ES-I3 (cell line): ENCODE measurements at regions not wholly inside any gene's neighbourhood (a gene's known extent, or its start where the extent isn't known, plus 50 kb on each side); places are given as distances from the start of the nearest gene placed in this dataset.
A peak's percentile ranks its signal among the peaks of the same experiment; 100 is the strongest.

Experiments
- H3K36me3 ChIP-seq: 2 replicates; pipeline ENCODE4 v1.6.1; 2013; ENCODE audit warnings: mild to moderate bottlenecking, low read length, control low read depth, moderate library complexity; ENCODE audit not compliant: insufficient read depth
- H3K4me1 ChIP-seq: 2 replicates; pipeline ENCODE4 v1.6.1; 2013; ENCODE audit warnings: mild to moderate bottlenecking, control low read depth, low read length; ENCODE audit not compliant: insufficient read depth
- H3K9ac ChIP-seq: 2 replicates; pipeline ENCODE4 v1.6.1; 2013; ENCODE audit warnings: low read depth, mild to moderate bottlenecking, low read length, moderate library complexity
- H3K9me3 ChIP-seq: 2 replicates; pipeline ENCODE4 v1.6.1; 2013; ENCODE audit warnings: mild to moderate bottlenecking, low read length, moderate library complexity; ENCODE audit not compliant: control insufficient read depth, insufficient read depth

GRCh38 chr1:5432436-5432835 is 559.8 kb downstream of the NPHP4 start:
- no peaks in the 10 kb centered on the region for H3K36me3 ChIP-seq
- no peak overlapping the region for H3K9ac ChIP-seq
- peaks cover 5% of the 10 kb centered on the region; the same call in 1 of the 2 replicates for H3K9me3 ChIP-seq
- peaks cover 26% of the 10 kb centered on the region for H3K4me1 ChIP-seq

DNA sequence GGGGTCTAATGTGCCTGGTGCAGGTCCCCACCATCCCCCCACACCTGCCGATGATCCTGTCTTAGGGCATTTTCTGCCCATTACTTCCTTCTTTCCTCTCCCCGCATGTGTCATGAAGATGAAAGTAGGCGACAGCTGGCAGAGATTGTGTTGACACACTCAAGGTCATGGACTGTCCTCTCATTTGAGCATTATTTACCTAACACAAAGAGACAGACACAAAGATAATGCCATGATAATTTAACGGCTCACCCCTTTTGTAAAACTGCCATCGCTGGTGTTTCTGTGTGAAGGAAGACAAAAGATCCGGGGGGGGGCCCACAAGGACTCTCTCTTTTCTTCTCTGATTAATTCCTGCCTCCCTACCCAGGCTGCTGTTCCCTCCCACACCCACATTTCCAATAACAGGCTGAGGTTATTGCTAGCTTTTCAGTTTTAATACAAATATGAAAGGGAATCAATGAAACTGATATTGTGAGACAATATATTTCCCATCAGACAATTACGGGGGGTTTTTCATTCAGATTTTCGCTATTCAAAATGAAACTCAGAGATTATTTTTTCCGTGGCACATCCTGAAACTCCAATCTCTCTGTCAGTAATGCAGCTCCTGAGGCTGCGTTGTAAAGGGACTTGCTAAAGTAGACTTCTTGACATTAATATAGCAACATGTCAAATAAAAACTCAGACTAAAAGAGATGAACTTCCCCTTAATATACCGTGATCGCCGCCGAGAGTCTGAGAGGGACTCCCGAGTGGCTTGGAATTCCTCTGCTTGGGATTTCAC is 561.1 kb downstream of the NPHP4 start:
- H3K4me1 ChIP-seq = peaks cover 26% of the 10 kb centered on the region
- no peak overlapping the region for H3K9ac ChIP-seq
- no peaks in the 10 kb centered on the region for H3K9me3 ChIP-seq
- H3K36me3 ChIP-seq = no peaks in the 10 kb centered on the region

- Histone ChIP-seq H3K9me3 (no peaks in the 10 kb centered on the region), H3K9ac (no peak overlapping the region), H3K36me3 (no peaks in the 10 kb centered on the region), H3K4me1 (peaks cover 32% of the 10 kb centered on the region)
Observed at GRCh38 chr1:5430136-5430535, 562.1 kb downstream of the NPHP4 start.

DNA sequence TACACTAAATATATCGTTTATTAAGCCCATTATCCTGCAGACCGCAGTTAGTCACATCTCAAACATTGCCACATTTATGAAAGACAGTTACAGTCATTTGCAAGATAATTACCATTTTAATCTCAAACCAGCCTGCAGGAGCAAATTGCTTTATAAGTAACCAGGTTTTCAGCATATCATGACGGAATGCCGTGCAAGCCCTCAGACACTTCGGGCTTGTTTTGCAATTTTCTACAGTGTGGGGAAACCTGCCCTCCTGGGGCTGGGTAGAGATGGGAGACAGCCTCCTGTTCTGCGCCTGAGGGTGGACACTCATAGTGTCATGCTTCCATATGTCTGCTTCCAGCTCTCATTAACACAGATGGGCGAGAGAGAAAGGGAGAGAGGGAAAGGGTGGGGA is 563.9 kb downstream of the NPHP4 start:
- H3K9ac ChIP-seq = no peak overlapping the region
- no peaks in the 10 kb centered on the region for H3K9me3 ChIP-seq
- peaks cover 47% of the 10 kb centered on the region for H3K4me1 ChIP-seq
- no peaks in the 10 kb centered on the region for H3K36me3 ChIP-seq

DNA sequence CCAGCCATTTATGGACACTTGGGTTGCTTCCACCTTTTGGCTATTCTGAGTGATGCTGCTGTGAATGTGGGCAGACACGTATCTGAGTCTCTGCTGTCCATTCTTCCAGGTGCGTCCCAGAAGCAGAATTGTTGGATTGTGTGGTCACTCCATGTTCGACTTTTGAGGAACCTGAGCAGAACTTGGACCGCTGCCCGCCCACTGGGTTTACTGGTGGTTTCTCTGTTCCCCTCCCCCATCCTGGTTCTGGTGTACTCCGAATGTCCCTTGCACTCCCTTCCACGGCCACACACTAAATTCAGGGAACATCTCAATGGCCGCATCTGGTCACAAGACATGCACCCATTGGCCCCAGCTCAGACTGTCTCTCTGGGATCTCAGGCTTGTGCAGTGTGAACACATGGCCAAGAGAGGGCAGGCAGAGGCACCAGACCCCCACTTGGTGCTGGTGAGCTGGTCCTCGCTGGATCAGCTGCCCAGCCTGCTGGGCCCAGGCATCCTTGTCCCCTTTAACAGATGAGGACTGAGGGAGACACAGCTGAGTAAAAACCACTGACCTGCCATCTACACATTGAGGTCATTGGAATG is 565.1 kb downstream of the NPHP4 start:
- Histone ChIP-seq H3K4me1 (peaks cover 58% of the 10 kb centered on the region), H3K36me3 (no peaks in the 10 kb centered on the region), H3K9ac (no peak overlapping the region), H3K9me3 (no peaks in the 10 kb centered on the region)

GRCh38 chr1:5424802-5425703 is 567.2 kb downstream of the NPHP4 start:
- H3K4me1 ChIP-seq = peaks cover 50% of the 10 kb centered on the region
- no peaks in the 10 kb centered on the region for H3K36me3 ChIP-seq
- H3K9ac ChIP-seq = peak overlapping the region; percentile 32; the same call in 1 of the 2 replicates
- no peaks in the 10 kb centered on the region for H3K9me3 ChIP-seq

DNA sequence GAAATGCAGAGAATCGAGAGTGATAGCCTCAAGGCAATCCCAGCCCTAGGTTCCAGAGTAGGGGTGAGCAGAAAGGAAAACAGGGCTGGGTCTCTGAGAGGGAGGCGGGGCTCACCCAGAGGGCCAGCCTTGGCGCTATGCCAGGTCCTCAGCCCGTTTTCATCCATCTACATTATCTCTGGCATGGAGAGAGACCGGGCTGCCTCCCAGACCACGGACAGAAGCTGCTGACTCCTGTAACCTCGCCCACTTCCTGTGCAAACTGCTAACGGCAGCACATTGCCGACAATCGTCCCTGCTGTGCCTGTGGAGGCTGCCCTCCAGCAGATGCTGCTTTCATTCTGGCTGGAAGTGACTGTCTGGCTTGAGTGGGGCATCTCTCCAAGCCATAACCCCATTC is 569.1 kb downstream of the NPHP4 start:
- H3K4me1 ChIP-seq = peaks cover 34% of the 10 kb centered on the region
- H3K36me3 ChIP-seq = no peaks in the 10 kb centered on the region
- H3K9ac ChIP-seq = no peak overlapping the region
- H3K9me3 ChIP-seq = no peaks in the 10 kb centered on the region

DNA sequence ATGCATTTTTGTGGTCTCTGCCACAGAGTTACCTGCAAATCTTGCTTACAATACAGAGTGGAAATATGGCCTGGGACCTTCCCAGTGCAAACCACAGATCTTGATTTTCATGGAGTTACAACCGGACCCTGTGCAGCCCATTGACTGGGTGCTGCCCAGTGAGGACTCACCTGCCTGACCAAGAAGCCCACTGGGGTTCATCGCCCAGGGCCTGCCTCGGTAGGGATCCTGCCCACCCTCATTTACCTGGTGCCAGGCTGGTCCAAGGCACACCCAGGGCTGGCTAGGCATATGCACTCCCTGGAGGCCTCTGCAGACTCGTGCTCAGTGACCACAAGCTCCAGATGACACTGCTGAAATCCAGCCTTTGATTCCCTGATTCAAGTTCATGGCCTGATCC is 572.7 kb downstream of the NPHP4 start:
- Histone ChIP-seq H3K4me1 (peaks cover 22% of the 10 kb centered on the region), H3K9ac (no peak overlapping the region), H3K36me3 (no peaks in the 10 kb centered on the region), H3K9me3 (no peaks in the 10 kb centered on the region)

DNA sequence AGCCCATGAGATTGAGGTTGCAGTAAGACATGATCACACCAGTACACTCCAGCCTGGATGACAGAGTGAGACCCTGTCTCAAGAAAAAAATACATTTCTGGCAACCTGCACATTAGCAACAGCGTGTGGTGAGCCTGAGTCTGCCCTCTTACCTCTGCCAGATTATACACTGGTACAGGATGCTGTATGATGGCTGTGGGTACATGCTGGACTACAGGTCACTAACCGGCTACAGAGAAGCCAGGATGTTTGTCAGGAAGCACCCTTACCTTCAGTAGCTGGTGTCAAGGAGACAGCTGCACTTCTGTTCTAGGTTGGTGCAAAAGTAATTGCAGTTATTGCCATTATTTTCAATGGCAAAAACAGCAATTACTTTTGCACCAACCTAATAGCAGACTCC is 575.7 kb downstream of the NPHP4 start:
- Histone ChIP-seq H3K9me3 (no peaks in the 10 kb centered on the region), H3K4me1 (no peaks in the 10 kb centered on the region), H3K9ac (no peak overlapping the region), H3K36me3 (no peaks in the 10 kb centered on the region)

DNA sequence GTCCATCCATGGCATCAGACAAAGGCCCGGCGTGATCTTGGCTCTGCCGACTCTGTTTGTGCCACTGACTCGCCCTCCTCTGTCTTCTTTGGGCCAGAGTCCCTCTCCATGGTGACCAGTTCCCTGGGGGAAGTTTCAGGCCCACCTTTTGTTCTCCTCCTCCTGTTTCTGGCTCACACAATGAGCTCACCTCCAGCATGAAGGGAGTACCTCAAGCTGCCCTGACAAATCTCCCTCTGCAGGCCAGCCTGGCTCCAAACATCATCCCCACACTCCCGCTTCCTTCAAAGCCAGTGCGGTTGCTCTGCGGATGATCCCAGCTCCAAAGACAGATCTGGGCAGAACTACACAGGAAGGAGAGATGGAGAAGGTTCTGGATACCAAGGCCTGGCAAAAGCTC is 576.6 kb downstream of the NPHP4 start:
- Histone ChIP-seq H3K9me3 (no peaks in the 10 kb centered on the region), H3K9ac (no peak overlapping the region), H3K4me1 (no peaks in the 10 kb centered on the region), H3K36me3 (no peaks in the 10 kb centered on the region)

DNA sequence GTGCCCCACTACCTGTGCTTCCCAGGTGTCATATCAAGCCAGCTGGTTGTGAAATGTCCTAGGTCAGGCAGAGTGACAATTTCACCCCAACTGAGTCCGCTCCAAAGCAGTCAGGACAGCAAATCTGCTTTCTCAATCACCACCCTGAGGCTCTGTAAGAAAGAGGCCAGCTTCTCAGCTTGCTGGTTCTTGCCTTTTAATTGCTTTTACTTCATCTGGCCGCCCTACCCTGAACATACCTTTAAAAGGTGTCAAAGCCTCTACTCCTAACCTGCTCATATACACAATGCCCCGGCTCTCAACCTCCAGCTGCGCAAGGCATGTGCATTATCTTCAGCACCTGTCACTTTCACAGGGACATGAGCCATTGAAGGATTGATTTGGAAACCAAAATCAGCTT is 581.6 kb downstream of the NPHP4 start:
- Histone ChIP-seq H3K4me1 (no peaks in the 10 kb centered on the region), H3K36me3 (no peaks in the 10 kb centered on the region), H3K9ac (no peak overlapping the region), H3K9me3 (no peaks in the 10 kb centered on the region)

DNA sequence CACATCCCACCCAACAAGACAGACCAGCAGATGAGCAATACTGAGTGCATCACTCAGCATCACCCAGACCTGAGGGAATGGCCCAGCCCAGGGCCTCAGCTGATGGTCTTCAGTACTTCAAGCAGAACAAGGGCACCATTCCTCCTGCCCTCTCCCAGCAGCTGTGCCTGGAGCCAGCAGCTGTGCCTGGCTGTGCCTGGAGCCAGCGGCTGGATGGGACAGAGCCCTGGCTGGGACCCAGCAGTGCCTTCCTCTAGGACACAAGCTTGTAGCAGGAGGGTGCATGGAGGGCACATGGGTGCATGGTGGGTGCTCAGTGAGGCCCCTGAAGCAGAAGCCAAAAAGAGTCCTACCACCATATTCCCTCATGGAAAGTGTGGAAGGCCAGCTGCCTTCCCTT is 583.8 kb downstream of the NPHP4 start:
- no peak overlapping the region for H3K9ac ChIP-seq
- no peaks in the 10 kb centered on the region for H3K4me1 ChIP-seq
- H3K9me3 ChIP-seq = no peaks in the 10 kb centered on the region
- no peaks in the 10 kb centered on the region for H3K36me3 ChIP-seq

- Histone ChIP-seq H3K36me3 (no peaks in the 10 kb centered on the region), H3K9ac (no peak overlapping the region), H3K4me1 (no peaks in the 10 kb centered on the region), H3K9me3 (no peaks in the 10 kb centered on the region)
Observed at GRCh38 chr1:5405263-5405662, 587.0 kb downstream of the NPHP4 start.

DNA sequence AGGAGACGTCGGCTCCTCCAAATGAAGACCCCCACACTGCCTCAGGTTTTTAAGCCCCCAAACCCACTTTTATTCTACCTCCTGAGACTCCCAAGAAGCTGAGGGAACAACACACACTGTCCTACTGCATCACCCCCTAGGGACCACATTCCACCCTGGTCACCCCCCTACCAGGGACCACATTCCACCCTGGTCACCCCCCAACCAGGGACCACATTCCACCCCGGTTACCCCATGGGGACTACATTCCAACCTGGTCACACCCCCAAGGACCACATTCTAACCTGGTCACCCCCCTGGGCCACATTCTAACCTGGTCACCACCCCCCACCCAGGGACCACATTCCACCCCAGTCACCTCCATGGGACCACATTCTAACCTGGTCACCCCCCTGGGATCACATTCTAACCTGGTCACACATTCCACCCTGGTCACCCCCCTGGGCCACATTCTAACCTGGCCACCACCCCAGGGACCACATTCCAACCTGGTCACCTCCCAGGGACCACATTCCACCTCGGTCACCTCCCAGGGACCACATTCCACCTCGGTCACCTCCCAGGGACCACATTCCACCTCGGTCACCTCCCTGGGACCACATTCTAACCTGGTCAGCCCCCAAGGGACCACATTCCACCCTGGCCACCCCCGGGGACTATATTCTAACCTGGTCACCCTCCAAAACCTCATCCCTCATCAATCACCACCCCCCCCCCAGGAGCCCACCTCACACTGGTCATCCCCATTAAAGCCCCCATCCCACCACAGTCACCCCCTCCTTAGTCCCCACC is 587.6 kb downstream of the NPHP4 start:
- Histone ChIP-seq H3K9me3 (no peaks in the 10 kb centered on the region), H3K4me1 (no peaks in the 10 kb centered on the region), H3K9ac (no peak overlapping the region), H3K36me3 (no peaks in the 10 kb centered on the region)
